ENCODE measurements at regions not wholly inside any gene's neighbourhood (a gene's known extent, or its start where the extent isn't known, plus 50 kb on each side); places are given as distances from the start of the nearest gene placed in this dataset.

DNA sequence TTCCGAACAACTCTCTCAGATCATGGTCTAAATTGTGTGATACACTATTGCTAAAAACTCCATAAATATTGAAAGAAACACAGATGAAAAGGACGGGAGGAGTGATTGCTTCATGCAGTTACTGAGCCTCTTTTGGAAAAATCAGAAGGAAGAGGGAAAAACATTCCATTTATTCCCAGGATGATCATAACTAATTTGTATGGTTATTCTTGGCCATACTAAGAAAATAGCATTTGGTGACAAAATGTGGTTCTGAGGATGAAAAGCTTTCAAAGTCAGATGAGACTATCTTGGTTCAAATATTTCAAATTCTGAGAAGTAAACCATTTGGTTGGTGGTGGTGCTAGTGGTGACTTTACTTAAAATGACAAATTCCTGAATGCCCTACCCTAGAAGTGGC lies 305.4 kb upstream of the LDB2 start:
- intact Hi-C loops (cut with DNase I, micrococcal nuclease), result no loop called here
- no peak for ATAC-seq
- DNase-seq, result no peak
- Histone ChIP-seq H3K4me1 (ENCODE audit: low read depth) (no peaks in the 10 kb centered on the region), H3K4me3 (no peak overlapping the region), H3K36me3 (ENCODE audit: low read depth) (no peaks in the 10 kb centered on the region), H3K9me3 (no peaks in the 10 kb centered on the region)
- TF ChIP-seq, protein P1, sequence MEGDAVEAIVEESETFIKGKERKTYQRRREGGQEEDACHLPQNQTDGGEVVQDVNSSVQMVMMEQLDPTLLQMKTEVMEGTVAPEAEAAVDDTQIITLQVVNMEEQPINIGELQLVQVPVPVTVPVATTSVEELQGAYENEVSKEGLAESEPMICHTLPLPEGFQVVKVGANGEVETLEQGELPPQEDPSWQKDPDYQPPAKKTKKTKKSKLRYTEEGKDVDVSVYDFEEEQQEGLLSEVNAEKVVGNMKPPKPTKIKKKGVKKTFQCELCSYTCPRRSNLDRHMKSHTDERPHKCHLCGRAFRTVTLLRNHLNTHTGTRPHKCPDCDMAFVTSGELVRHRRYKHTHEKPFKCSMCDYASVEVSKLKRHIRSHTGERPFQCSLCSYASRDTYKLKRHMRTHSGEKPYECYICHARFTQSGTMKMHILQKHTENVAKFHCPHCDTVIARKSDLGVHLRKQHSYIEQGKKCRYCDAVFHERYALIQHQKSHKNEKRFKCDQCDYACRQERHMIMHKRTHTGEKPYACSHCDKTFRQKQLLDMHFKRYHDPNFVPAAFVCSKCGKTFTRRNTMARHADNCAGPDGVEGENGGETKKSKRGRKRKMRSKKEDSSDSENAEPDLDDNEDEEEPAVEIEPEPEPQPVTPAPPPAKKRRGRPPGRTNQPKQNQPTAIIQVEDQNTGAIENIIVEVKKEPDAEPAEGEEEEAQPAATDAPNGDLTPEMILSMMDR (IDR thresholded peaks at IDR 0.05), result no peak

DNA sequence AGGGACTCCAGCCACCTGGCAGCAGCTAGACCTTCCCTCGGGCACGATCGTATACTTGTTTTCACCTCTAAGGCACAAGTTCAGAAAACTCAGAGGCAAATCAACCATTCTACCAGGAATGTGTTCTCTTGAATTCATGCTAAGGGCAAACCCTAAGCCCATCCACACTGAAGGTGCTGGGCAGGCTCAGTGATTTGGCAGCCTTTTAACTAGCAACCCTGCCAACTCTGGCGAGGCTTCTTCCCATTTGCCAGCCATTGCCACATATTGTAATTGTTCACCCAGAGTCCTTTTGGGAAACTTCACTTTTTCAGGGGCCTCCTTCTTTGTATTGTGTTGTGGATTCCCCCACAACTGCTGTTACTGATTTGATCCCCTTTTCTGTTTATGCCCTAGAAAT lies 298.6 kb upstream of the LDB2 start:
- H3K36me3 ChIP-seq (ENCODE audit: low read depth), result no peaks in the 10 kb centered on the region
- TF ChIP-seq, protein P1 (IDR thresholded peaks at IDR 0.05), result no peak
- no peaks in the 10 kb centered on the region for H3K9me3 ChIP-seq
- DNase-seq (no peak), ATAC-seq (no peak)
- H3K4me3 ChIP-seq, result no peak overlapping the region
- intact Hi-C loops (cut with DNase I, micrococcal nuclease), result no loop called here
- H3K4me1 ChIP-seq (ENCODE audit: low read depth), result no peaks in the 10 kb centered on the region

DNA sequence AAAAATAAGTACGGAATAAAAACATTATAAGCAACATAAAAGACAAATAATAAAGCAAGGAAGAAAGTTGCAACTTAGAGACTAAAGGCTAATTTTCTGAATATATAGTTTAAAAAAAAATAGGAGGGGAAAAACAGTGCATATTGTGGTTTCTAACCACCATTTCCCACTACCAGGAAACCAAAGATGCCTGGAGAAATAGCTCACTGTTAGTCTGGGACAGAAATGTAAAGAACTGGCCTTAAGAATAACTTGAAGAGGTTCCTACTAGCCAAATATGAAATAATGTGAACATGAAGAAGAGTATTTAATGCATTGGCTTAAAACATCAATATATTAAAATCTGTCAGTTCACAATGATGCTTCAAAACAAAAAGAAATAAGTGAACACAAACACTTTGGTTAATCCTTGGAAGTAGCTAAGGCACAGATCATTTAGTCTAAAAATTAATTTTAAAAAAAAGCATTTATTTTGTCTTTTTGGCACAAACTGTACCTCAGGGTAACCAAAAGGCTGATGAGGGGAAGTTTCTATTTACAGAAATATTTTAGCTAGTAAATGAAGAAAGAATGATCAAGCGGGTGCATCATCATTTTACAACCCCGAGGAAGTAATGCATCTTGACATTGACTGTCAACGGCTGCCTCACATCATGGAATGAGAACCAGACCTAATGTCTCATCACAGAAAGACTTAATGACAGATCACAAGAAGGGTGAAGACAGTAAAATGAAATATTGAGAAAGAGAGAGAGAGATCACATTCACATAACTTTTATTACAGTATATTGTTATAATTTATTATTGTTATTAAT lies 297.2 kb upstream of the LDB2 start:
- H3K36me3 ChIP-seq (ENCODE audit: low read depth), result no peaks in the 10 kb centered on the region
- ATAC-seq (no peak), DNase-seq (no peak)
- intact Hi-C loops (cut with DNase I, micrococcal nuclease), result no loop called here
- TF ChIP-seq, protein P1 (IDR thresholded peaks at IDR 0.05), result no peak
- no peak overlapping the region for H3K4me3 ChIP-seq
- no peaks in the 10 kb centered on the region for H3K9me3 ChIP-seq
- H3K4me1 ChIP-seq (ENCODE audit: low read depth), result no peaks in the 10 kb centered on the region

DNA sequence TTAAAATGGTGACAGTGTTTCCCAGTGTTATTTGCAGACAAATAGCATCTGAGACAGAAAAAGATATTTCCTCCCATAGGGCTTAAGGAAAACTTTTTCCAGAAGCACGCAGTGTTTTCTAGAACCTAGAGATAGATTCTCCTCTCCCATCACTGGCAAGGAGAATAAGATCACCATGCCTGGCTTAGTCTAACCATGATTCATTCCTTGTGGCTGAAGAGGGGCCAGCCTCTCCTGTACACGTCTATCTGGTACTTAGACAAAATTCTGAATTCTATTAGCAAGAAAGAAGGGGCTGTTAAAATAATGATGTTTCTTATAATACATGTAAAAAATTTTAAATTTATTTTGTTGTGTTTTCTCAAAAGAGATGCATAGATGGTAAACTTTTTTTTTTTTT lies 296.1 kb upstream of the LDB2 start:
- no peak for ATAC-seq
- TF ChIP-seq, protein P1 (IDR thresholded peaks at IDR 0.05), result no peak
- no peak for DNase-seq
- Histone ChIP-seq H3K36me3 (ENCODE audit: low read depth) (no peaks in the 10 kb centered on the region), H3K9me3 (no peaks in the 10 kb centered on the region), H3K4me3 (no peak overlapping the region), H3K4me1 (ENCODE audit: low read depth) (no peaks in the 10 kb centered on the region)
- intact Hi-C loops (cut with DNase I, micrococcal nuclease), result no loop called here

DNA sequence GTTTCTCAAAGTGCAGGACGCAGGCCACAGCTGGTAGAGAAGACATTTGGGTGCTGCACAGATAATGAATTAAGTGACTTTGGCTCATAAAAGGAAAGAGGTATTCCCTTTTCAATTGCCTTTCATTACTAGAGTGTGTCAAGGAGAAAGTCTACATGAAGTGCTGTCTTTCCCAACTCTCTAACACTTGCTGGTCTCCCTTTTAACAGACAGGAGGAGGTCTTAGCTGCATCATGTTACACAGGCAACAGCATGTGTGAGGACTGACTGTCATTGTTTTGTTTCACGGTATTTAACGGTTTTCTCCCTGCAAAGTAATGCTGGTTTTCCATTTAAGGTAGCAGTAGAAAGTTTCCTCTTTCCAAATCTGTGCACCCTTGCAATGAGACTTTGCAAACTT lies 291.3 kb upstream of the LDB2 start:
- intact Hi-C loops (cut with DNase I, micrococcal nuclease), result no loop called here
- TF ChIP-seq, protein P1 (IDR thresholded peaks at IDR 0.05), result no peak

DNA sequence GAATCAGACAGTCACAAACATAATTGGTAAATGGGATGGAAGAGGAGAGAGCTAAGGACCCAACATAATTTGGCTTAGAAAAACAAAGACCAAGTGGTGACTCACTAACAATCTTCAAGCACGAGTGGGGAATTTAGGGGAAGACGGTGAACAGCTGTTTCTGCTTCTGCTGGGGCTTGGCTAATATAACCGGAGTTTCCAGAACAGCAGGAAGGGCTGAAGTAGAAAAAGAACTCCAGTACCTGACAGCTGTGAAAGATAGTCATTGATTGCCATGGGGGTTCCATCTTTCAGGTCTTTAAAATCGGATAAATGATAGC lies 290.9 kb upstream of the LDB2 start:
- ATAC-seq (no peak), DNase-seq (peak in 1 of 3 donors; percentile 21)
- Histone ChIP-seq H3K9me3 (no peaks in the 10 kb centered on the region), H3K4me3 (no peak overlapping the region), H3K36me3 (ENCODE audit: low read depth) (no peaks in the 10 kb centered on the region), H3K4me1 (ENCODE audit: low read depth) (no peaks in the 10 kb centered on the region)
- intact Hi-C loops (cut with DNase I, micrococcal nuclease), result no loop called here
- TF ChIP-seq, protein P1 (IDR thresholded peaks at IDR 0.05), result no peak

More for the DNA sequence above, 291.3 kb upstream of the LDB2 start:
- Histone ChIP-seq H3K36me3 (ENCODE audit: low read depth) (no peaks in the 10 kb centered on the region), H3K4me3 (no peak overlapping the region), H3K4me1 (ENCODE audit: low read depth) (no peaks in the 10 kb centered on the region), H3K9me3 (no peaks in the 10 kb centered on the region)
- DNase-seq (no peak), ATAC-seq (no peak)

All from mucosa of descending colon (tissue), 3 donors.